ENCODE measurements at regions not wholly inside any gene's neighbourhood (a gene's known extent, or its start where the extent isn't known, plus 50 kb on each side); places are given as distances from the start of the nearest gene placed in this dataset.

GRCh38 chr6:165895421-165896165, 232.6 kb upstream of the PDE10A start:
- H3K27me3 Mint-ChIP-seq (ENCODE audit: insufficient read depth, low read depth, poor library complexity) = peaks cover 4% of the 10 kb centered on the region
- TF ChIP-seq STAT1 (IDR thresholded peaks at IDR 0.05; ENCODE audit: unreplicated experiment) = no peak
- TF ChIP-seq CTCF (conservative IDR thresholded peaks at IDR 0.05; ENCODE audit: low read depth in 2 of 2) = no peak
- no peak for TF ChIP-seq EZH2 (IDR thresholded peaks at IDR 0.05; ENCODE audit: low read depth, unreplicated experiment)
- TF ChIP-seq CREB1 (CRISPR knock-in tag; IDR thresholded peaks at IDR 0.05; ENCODE audit: low read depth) = no peak
- no peak for TF ChIP-seq EZH2phosphoT487 (IDR thresholded peaks at IDR 0.05; ENCODE audit: unreplicated experiment)
- no peak for TF ChIP-seq REST (IDR thresholded peaks at IDR 0.05; ENCODE audit: unreplicated experiment)
- TF ChIP-seq JUNB (IDR thresholded peaks at IDR 0.05; ENCODE audit: unreplicated experiment) = no peak
- no peak for TF ChIP-seq NANOG (IDR thresholded peaks at IDR 0.05; ENCODE audit: borderline replicate concordance)
- no peak for TF ChIP-seq ZNF331 (CRISPR knock-in tag; IDR thresholded peaks at IDR 0.05; ENCODE audit: low read depth)
- no peak for TF ChIP-seq ZNF462 (CRISPR knock-in tag; IDR thresholded peaks at IDR 0.05)
- TF ChIP-seq POLR2AphosphoS5 (IDR thresholded peaks at IDR 0.05; ENCODE audit: low read depth) = no peak
- no peak for TF ChIP-seq ZNF114 (CRISPR knock-in tag; IDR thresholded peaks at IDR 0.05)
- TF ChIP-seq ETS1 (IDR thresholded peaks at IDR 0.05) = no peak
- no peak overlapping the region for H2AFZ ChIP-seq
- no peaks in the 10 kb centered on the region for H3K79me2 ChIP-seq (replicated peaks; ENCODE audit: insufficient read depth)
- no peak overlapping the region for H3K27ac ChIP-seq (ENCODE audit: low read depth)
- H3K27me3 ChIP-seq (ENCODE audit: insufficient read depth) = no peaks in the 10 kb centered on the region
- H3K4me3 ChIP-seq = no peak overlapping the region
- ATAC-seq (no peak), DNase-seq (ENCODE audit: low spot score) (no peak)
- no peak overlapping the region for H3K4me2 ChIP-seq
- no peaks in the 10 kb centered on the region; the same call in 2 of the 3 replicates for H3K9me3 Mint-ChIP-seq
- no peaks in the 10 kb centered on the region for H3K4me1 ChIP-seq (ENCODE audit: insufficient read depth)
- H3K36me3 ChIP-seq (ENCODE audit: insufficient read depth) = no peaks in the 10 kb centered on the region
- no peak overlapping the region for H3K4me3 Mint-ChIP-seq
- H3K9me2 ChIP-seq (ENCODE audit: insufficient read depth) = no peaks in the 10 kb centered on the region; the same call in 1 of the 2 replicates
- H4K20me1 ChIP-seq (replicated peaks; ENCODE audit: insufficient read depth) = no peaks in the 10 kb centered on the region
- H3F3A ChIP-seq (replicated peaks; ENCODE audit: low read depth) = no peaks in the 10 kb centered on the region
- no peaks in the 10 kb centered on the region; the same call in 2 of the 3 replicates for H3K36me3 Mint-ChIP-seq (ENCODE audit: low read depth)
- no peak overlapping the region for H3K27ac Mint-ChIP-seq
- H3K4me1 Mint-ChIP-seq = no peaks in the 10 kb centered on the region

Data from GM23338 (cell line).